ENCODE measurements at regions not wholly inside any gene's neighbourhood (a gene's known extent, or its start where the extent isn't known, plus 50 kb on each side); places are given as distances from the start of the nearest gene placed in this dataset.

DNA sequence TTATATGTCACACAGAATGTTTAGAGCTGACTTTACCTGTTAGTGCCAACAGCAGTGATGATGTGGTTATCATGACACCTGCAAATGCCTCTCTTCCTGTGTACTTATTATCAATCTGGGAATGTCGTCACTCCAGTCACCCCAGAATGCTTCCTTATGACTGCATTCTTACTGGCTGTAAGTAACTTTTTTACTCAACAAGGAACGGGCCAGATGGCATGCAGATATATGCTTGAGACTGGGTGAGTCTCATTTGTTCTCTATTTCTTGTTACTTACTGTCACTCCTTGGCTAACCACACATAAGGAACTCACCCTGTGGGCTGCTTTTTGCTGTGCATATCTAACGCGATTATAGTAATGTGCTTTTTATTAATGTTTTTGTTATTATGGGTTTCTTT lies 385.5 kb upstream of the MEF2C start:
- no peak for DNase-seq (ENCODE audit: low read depth)
- TF ChIP-seq, protein P1, sequence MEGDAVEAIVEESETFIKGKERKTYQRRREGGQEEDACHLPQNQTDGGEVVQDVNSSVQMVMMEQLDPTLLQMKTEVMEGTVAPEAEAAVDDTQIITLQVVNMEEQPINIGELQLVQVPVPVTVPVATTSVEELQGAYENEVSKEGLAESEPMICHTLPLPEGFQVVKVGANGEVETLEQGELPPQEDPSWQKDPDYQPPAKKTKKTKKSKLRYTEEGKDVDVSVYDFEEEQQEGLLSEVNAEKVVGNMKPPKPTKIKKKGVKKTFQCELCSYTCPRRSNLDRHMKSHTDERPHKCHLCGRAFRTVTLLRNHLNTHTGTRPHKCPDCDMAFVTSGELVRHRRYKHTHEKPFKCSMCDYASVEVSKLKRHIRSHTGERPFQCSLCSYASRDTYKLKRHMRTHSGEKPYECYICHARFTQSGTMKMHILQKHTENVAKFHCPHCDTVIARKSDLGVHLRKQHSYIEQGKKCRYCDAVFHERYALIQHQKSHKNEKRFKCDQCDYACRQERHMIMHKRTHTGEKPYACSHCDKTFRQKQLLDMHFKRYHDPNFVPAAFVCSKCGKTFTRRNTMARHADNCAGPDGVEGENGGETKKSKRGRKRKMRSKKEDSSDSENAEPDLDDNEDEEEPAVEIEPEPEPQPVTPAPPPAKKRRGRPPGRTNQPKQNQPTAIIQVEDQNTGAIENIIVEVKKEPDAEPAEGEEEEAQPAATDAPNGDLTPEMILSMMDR (conservative IDR thresholded peaks at IDR 0.05; ENCODE audit: low read depth, low read length) = no peak
- no peak overlapping the region for H3K4me3 ChIP-seq (ENCODE audit: low read depth, low read length)

DNA sequence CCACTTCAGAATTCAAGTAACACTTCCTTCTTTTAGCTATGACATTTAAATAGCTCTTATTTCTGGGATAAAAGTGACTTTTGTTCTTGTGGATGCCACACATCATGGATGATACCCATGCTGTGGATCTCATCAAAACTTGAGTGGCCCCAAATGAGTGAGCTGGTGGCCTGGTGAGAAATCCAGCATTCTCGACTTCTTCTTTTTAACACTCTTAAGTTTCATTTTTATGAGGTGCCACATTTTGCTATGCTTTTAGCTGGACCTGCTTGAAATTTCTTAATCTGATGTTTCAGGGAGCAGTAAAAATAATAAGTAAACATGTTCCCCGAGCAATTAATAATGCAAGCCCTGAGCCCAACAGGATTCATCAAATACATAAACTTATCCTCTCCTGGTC lies 384.8 kb upstream of the MEF2C start:
- no peak for DNase-seq (ENCODE audit: low read depth)
- TF ChIP-seq, protein P1 (conservative IDR thresholded peaks at IDR 0.05; ENCODE audit: low read depth, low read length) = no peak
- H3K4me3 ChIP-seq (ENCODE audit: low read depth, low read length) = no peak overlapping the region

GRCh38 chr5:89265511-89266179 lies 382.7 kb upstream of the MEF2C start:
- DNase-seq (ENCODE audit: low read depth) = peak; percentile 90
- no peak overlapping the region for H3K4me3 ChIP-seq (ENCODE audit: low read depth, low read length)
- TF ChIP-seq, protein P1 (conservative IDR thresholded peaks at IDR 0.05; ENCODE audit: low read depth, low read length) = no peak

GRCh38 chr5:89263846-89264245 lies 380.9 kb upstream of the MEF2C start:
- H3K4me3 ChIP-seq (ENCODE audit: low read depth, low read length) = no peak overlapping the region
- TF ChIP-seq, protein P1 (conservative IDR thresholded peaks at IDR 0.05; ENCODE audit: low read depth, low read length) = peak; percentile 18
- DNase-seq (ENCODE audit: low read depth) = no peak

GRCh38 chr5:89262030-89262429 lies 379.0 kb upstream of the MEF2C start:
- TF ChIP-seq, protein P1 (conservative IDR thresholded peaks at IDR 0.05; ENCODE audit: low read depth, low read length) = no peak
- DNase-seq (ENCODE audit: low read depth) = no peak
- no peak overlapping the region for H3K4me3 ChIP-seq (ENCODE audit: low read depth, low read length)

DNA sequence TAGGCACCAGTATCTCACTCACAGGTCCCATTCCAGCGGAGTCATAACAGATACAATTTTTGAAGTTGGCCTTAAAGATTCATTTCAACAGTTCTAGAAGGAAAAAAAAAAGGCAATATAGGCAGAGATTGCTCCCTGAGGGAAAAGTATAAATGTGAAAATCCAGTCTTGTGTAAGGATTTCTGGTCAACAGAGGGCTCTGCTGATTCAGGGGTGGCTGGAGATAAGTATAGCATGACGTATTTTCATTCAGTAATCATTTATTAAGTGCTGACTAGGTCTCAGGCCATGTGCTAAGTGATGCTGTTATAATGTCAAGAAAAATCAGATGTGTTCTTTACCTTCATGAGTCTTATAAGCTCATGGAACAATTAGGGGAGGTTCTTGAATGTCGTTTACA lies 377.3 kb upstream of the MEF2C start:
- TF ChIP-seq, protein P1 (conservative IDR thresholded peaks at IDR 0.05; ENCODE audit: low read depth, low read length) = peak; percentile 48
- peak; percentile 63 for DNase-seq (ENCODE audit: low read depth)
- no peak overlapping the region for H3K4me3 ChIP-seq (ENCODE audit: low read depth, low read length)

GRCh38 chr5:89255845-89256463 lies 373.0 kb upstream of the MEF2C start:
- TF ChIP-seq, protein P1 (conservative IDR thresholded peaks at IDR 0.05; ENCODE audit: low read depth, low read length) = no peak
- DNase-seq (ENCODE audit: low read depth) = peak; percentile 88
- H3K4me3 ChIP-seq (ENCODE audit: low read depth, low read length) = no peak overlapping the region
